ENCODE measurements at regions not wholly inside any gene's neighbourhood (a gene's known extent, or its start where the extent isn't known, plus 50 kb on each side); places are given as distances from the start of the nearest gene placed in this dataset.

DNA sequence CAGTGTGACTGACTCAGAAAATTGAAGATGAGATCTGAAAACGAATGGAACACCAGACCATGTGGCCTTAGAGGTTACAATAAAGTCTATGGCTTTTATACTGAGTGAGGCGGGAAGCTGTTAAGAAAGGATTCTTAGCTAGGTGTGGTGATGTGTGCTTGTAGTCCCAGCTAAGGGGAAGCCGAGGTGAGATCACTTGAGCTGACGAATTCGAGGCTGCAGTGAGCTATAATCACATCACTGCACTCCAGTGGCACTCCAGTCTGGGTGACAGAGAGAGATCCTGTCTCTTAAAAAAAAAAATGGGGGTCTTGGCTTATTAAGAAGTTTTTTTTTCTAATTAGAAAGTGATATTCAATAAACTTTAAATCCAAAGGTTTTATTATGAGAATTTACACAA is 678.6 kb downstream of the TMTC2 start:
- Histone ChIP-seq H3K36me3 (ENCODE audit: insufficient read depth, low read length) (no peaks in the 10 kb centered on the region), H3K9ac (ENCODE audit: low read length) (no peak overlapping the region), H3K9me3 (ENCODE audit: low read length) (peaks cover 12% of the 10 kb centered on the region), H3K4me1 (ENCODE audit: low read length) (no peaks in the 10 kb centered on the region), H2AFZ (ENCODE audit: low read length) (no peak overlapping the region), H4K20me1 (ENCODE audit: insufficient read depth, low read depth, low read length) (no peaks in the 10 kb centered on the region), H3K27me3 (ENCODE audit: low read length) (no peaks in the 10 kb centered on the region), H3K4me3 (ENCODE audit: low read length) (no peak overlapping the region), H3K79me2 (ENCODE audit: low read length) (no peaks in the 10 kb centered on the region), H3K9me2 (replicated peaks; ENCODE audit: insufficient read depth, low read length) (no peaks in the 10 kb centered on the region), H3K4me2 (ENCODE audit: low read depth, low read length, poor library complexity, severe bottlenecking) (no peak overlapping the region), H3K27ac (ENCODE audit: low read length) (no peak overlapping the region)
- no peak for DNase-seq

DNA sequence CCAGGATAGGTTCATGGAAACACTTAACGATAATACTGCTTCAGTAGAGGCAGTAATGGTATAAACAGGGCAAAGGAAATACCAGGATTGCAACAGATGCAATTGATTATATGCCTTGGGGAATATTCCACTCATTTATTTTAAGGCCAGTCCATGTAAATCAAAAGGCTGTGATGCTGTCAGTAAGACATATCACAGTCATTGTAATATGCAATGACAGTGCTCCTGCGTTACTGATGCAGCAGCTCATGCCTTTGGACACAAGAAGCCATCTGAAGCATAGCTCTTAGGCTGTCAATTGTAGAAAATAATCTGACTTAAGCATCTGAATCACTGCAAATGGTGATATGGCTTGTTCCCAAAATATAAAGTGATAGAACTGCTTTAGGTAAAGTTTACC is 674.8 kb downstream of the TMTC2 start:
- Histone ChIP-seq H4K20me1 (ENCODE audit: insufficient read depth, low read depth, low read length) (no peaks in the 10 kb centered on the region), H3K9me2 (replicated peaks; ENCODE audit: insufficient read depth, low read length) (no peaks in the 10 kb centered on the region), H3K4me3 (ENCODE audit: low read length) (no peak overlapping the region), H3K9ac (ENCODE audit: low read length) (no peak overlapping the region), H3K4me2 (ENCODE audit: low read depth, low read length, poor library complexity, severe bottlenecking) (no peak overlapping the region), H3K79me2 (ENCODE audit: low read length) (no peaks in the 10 kb centered on the region), H3K27ac (ENCODE audit: low read length) (no peak overlapping the region), H3K9me3 (ENCODE audit: low read length) (peaks cover 9% of the 10 kb centered on the region), H3K4me1 (ENCODE audit: low read length) (no peaks in the 10 kb centered on the region), H3K27me3 (ENCODE audit: low read length) (no peaks in the 10 kb centered on the region), H2AFZ (ENCODE audit: low read length) (no peak overlapping the region), H3K36me3 (ENCODE audit: insufficient read depth, low read length) (no peaks in the 10 kb centered on the region)
- DNase-seq, result no peak

DNA sequence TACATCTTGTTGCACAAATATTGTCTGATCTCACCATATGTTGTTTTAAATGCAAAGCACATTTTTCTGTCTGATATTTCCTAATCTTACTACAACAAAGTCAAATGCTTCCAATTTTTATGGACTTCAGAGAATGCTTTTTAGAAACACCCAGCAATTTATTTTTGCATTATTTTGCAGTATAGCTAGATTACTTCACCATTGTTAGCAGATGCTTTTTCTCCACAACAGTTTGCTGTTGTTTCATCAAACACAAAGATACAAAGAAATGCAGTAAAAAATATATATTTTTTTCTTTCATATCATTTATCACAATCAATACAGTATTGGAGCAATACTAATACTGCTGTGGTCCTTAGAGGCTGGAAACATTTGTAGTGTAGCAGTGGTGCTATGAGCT is 674.4 kb downstream of the TMTC2 start:
- Histone ChIP-seq H3K4me3 (ENCODE audit: low read length) (no peak overlapping the region), H3K9ac (ENCODE audit: low read length) (no peak overlapping the region), H2AFZ (ENCODE audit: low read length) (no peak overlapping the region), H3K79me2 (ENCODE audit: low read length) (no peaks in the 10 kb centered on the region), H3K4me2 (ENCODE audit: low read depth, low read length, poor library complexity, severe bottlenecking) (no peak overlapping the region), H4K20me1 (ENCODE audit: insufficient read depth, low read depth, low read length) (no peaks in the 10 kb centered on the region), H3K27ac (ENCODE audit: low read length) (no peak overlapping the region), H3K36me3 (ENCODE audit: insufficient read depth, low read length) (no peaks in the 10 kb centered on the region), H3K27me3 (ENCODE audit: low read length) (no peaks in the 10 kb centered on the region), H3K9me2 (replicated peaks; ENCODE audit: insufficient read depth, low read length) (no peaks in the 10 kb centered on the region), H3K9me3 (ENCODE audit: low read length) (peaks cover 10% of the 10 kb centered on the region), H3K4me1 (ENCODE audit: low read length) (no peaks in the 10 kb centered on the region)
- DNase-seq, result no peak

DNA sequence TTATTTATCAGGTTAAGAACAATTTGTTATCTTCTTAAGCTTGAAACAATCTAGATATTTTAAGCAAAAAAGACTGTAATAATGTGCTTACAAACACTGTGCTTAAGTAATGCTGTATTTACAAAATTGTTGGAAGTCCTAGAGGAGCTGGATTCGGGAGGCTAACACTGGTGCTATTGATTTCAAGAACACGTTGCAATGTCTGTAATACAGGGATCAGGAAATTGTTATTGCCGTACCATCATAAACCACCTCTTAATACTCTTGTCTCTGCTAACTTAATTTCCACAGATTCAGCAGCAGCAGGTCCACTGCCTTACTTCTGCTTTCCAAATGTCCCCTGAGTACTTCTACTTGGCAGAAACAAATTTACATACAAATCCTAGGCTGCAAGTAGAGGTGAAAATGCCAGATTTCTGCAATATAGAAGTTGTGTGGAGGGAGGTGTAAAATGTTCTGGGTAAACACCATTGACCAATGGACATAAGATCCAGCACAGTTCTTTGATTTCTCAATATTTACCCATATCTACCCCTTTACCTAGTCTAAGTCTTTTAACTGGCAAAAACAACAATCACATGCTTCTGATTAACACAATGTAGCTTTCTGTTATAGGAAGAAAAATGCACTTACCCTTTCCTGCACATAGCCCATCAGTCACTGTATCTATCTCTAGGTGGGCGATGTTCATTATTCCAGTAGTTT is 663.4 kb downstream of the TMTC2 start:
- H3K79me2 ChIP-seq (ENCODE audit: low read length), result no peaks in the 10 kb centered on the region
- H3K4me2 ChIP-seq (ENCODE audit: low read depth, low read length, poor library complexity, severe bottlenecking), result no peak overlapping the region
- no peak for DNase-seq
- H3K9me3 ChIP-seq (ENCODE audit: low read length), result peaks cover 12% of the 10 kb centered on the region; the same call in 1 of the 2 replicates
- no peaks in the 10 kb centered on the region for H4K20me1 ChIP-seq (ENCODE audit: insufficient read depth, low read depth, low read length)
- H3K4me1 ChIP-seq (ENCODE audit: low read length), result no peaks in the 10 kb centered on the region
- no peak overlapping the region for H3K4me3 ChIP-seq (ENCODE audit: low read length)
- no peaks in the 10 kb centered on the region for H3K27me3 ChIP-seq (ENCODE audit: low read length)
- no peak overlapping the region for H3K9ac ChIP-seq (ENCODE audit: low read length)
- H2AFZ ChIP-seq (ENCODE audit: low read length), result no peak overlapping the region
- no peaks in the 10 kb centered on the region for H3K36me3 ChIP-seq (ENCODE audit: insufficient read depth, low read length)
- H3K27ac ChIP-seq (ENCODE audit: low read length), result no peak overlapping the region
- no peaks in the 10 kb centered on the region for H3K9me2 ChIP-seq (replicated peaks; ENCODE audit: insufficient read depth, low read length)

DNA sequence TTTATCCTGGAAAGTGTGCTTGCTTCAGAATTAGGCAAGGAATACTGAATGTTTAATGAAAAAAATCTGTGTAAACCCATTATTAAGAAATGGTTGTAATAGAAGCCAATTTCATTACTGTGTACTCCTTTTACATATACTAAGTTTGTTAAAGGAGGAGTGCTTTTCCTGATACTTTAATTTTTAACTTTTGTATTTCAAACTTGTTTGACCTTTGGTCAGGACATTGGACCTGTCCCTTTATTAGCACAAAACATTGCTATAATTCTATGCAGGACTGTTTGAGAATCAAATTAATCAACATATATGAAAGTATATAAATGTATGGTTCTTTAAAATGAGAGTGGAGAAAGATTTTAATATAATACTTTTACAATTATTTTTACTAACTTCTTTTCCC is 659.6 kb downstream of the TMTC2 start:
- H4K20me1 ChIP-seq (ENCODE audit: insufficient read depth, low read depth, low read length), result no peaks in the 10 kb centered on the region
- no peaks in the 10 kb centered on the region for H3K79me2 ChIP-seq (ENCODE audit: low read length)
- H3K9ac ChIP-seq (ENCODE audit: low read length), result no peak overlapping the region
- peaks cover 22% of the 10 kb centered on the region for H3K9me3 ChIP-seq (ENCODE audit: low read length)
- DNase-seq, result no peak
- H3K4me1 ChIP-seq (ENCODE audit: low read length), result no peaks in the 10 kb centered on the region
- no peak overlapping the region for H3K27ac ChIP-seq (ENCODE audit: low read length)
- no peaks in the 10 kb centered on the region for H3K9me2 ChIP-seq (replicated peaks; ENCODE audit: insufficient read depth, low read length)
- H3K36me3 ChIP-seq (ENCODE audit: insufficient read depth, low read length), result no peaks in the 10 kb centered on the region
- no peak overlapping the region for H3K4me2 ChIP-seq (ENCODE audit: low read depth, low read length, poor library complexity, severe bottlenecking)
- no peaks in the 10 kb centered on the region for H3K27me3 ChIP-seq (ENCODE audit: low read length)
- H3K4me3 ChIP-seq (ENCODE audit: low read length), result no peak overlapping the region
- H2AFZ ChIP-seq (ENCODE audit: low read length), result no peak overlapping the region

DNA sequence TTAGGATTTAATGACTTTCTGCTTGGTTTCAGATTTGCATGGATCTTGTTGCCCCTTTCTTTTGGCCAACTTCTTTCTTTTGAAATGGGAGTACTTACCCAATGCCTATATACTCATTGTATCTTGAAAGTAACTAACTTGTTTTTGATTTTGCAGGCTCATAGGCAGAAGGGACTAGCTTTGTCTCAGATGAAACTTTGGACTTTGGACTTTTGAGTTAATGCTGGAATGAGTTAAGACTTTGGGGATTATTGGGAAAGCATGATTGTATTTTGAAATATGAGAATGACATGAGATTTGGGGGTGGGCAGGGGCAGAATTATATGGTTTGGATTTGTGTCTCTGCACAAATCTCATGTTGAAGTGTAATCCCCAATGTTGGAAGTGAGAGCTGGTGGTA is 657.1 kb downstream of the TMTC2 start:
- Histone ChIP-seq H3K9me3 (ENCODE audit: low read length) (peaks cover 20% of the 10 kb centered on the region), H3K4me2 (ENCODE audit: low read depth, low read length, poor library complexity, severe bottlenecking) (no peak overlapping the region), H3K27me3 (ENCODE audit: low read length) (no peaks in the 10 kb centered on the region)

DNA sequence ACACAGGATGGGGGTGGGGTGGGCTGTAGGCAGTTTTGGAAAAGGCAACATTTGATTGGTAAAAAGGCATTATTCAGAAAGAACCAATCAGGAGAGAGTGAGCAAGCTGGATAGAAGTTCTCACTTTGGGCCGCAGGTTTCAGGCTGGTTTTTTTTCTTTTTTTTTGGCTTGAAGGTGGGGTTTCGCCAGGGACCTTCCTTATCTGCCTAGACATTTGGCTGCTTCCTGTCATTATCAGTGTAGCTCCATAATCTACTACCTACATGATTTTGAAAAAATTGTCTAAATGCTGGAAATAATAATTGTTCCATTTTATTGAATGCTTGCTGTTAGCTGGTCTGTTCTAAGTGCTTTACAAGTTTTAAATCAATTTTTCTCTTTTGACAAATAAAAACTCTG is 649.0 kb downstream of the TMTC2 start:
- H3K79me2 ChIP-seq (ENCODE audit: low read length), result no peaks in the 10 kb centered on the region
- no peak for DNase-seq
- H3K9me2 ChIP-seq (replicated peaks; ENCODE audit: insufficient read depth, low read length), result no peaks in the 10 kb centered on the region
- H3K4me2 ChIP-seq (ENCODE audit: low read depth, low read length, poor library complexity, severe bottlenecking), result no peak overlapping the region
- H3K27me3 ChIP-seq (ENCODE audit: low read length), result no peaks in the 10 kb centered on the region
- H3K9me3 ChIP-seq (ENCODE audit: low read length), result peaks cover 9% of the 10 kb centered on the region
- H2AFZ ChIP-seq (ENCODE audit: low read length), result no peak overlapping the region
- no peak overlapping the region for H3K27ac ChIP-seq (ENCODE audit: low read length)
- H4K20me1 ChIP-seq (ENCODE audit: insufficient read depth, low read depth, low read length), result no peaks in the 10 kb centered on the region
- H3K36me3 ChIP-seq (ENCODE audit: insufficient read depth, low read length), result no peaks in the 10 kb centered on the region
- no peak overlapping the region for H3K9ac ChIP-seq (ENCODE audit: low read length)
- no peaks in the 10 kb centered on the region for H3K4me1 ChIP-seq (ENCODE audit: low read length)
- H3K4me3 ChIP-seq (ENCODE audit: low read length), result no peak overlapping the region

More for the DNA sequence above, 657.1 kb downstream of the TMTC2 start:
- H3K27ac ChIP-seq (ENCODE audit: low read length), result no peak overlapping the region
- H3K4me1 ChIP-seq (ENCODE audit: low read length), result no peaks in the 10 kb centered on the region
- no peak overlapping the region for H2AFZ ChIP-seq (ENCODE audit: low read length)
- no peaks in the 10 kb centered on the region for H3K79me2 ChIP-seq (ENCODE audit: low read length)
- DNase-seq, result no peak
- H4K20me1 ChIP-seq (ENCODE audit: insufficient read depth, low read depth, low read length), result no peaks in the 10 kb centered on the region
- no peaks in the 10 kb centered on the region for H3K9me2 ChIP-seq (replicated peaks; ENCODE audit: insufficient read depth, low read length)
- H3K9ac ChIP-seq (ENCODE audit: low read length), result no peak overlapping the region
- H3K4me3 ChIP-seq (ENCODE audit: low read length), result no peak overlapping the region
- H3K36me3 ChIP-seq (ENCODE audit: insufficient read depth, low read length), result no peaks in the 10 kb centered on the region

DNA sequence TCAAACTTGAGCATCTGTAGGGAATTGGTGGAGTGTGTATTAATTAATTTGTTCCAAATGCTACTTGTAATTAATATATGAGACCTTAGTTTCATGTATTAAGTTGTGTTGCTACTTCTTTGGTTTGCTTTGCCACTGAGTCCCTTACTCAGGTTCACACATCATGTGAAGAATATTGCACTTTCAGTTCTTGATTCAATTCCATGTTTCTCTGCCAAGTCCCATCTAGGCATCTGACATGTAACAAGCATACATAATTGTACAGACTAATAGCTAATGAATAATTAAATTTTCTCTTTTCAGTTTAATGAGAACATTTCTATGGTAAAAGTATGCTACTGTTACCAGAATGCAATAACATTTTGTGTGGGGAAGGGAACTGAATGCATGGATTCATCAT is 640.0 kb downstream of the TMTC2 start:
- no peak overlapping the region for H3K27ac ChIP-seq (ENCODE audit: low read length)
- H3K4me2 ChIP-seq (ENCODE audit: low read depth, low read length, poor library complexity, severe bottlenecking), result no peak overlapping the region
- H2AFZ ChIP-seq (ENCODE audit: low read length), result no peak overlapping the region
- H4K20me1 ChIP-seq (ENCODE audit: insufficient read depth, low read depth, low read length), result no peaks in the 10 kb centered on the region
- DNase-seq, result no peak
- no peaks in the 10 kb centered on the region for H3K79me2 ChIP-seq (ENCODE audit: low read length)
- H3K36me3 ChIP-seq (ENCODE audit: insufficient read depth, low read length), result no peaks in the 10 kb centered on the region
- no peaks in the 10 kb centered on the region for H3K9me2 ChIP-seq (replicated peaks; ENCODE audit: insufficient read depth, low read length)
- no peak overlapping the region for H3K4me3 ChIP-seq (ENCODE audit: low read length)
- H3K9me3 ChIP-seq (ENCODE audit: low read length), result peaks cover 29% of the 10 kb centered on the region
- no peaks in the 10 kb centered on the region for H3K4me1 ChIP-seq (ENCODE audit: low read length)
- no peak overlapping the region for H3K9ac ChIP-seq (ENCODE audit: low read length)
- no peaks in the 10 kb centered on the region for H3K27me3 ChIP-seq (ENCODE audit: low read length)
